Neutrophil (primary cell): ENCODE measurements at regions not wholly inside any gene's neighbourhood (a gene's known extent, or its start where the extent isn't known, plus 50 kb on each side); places are given as distances from the start of the nearest gene placed in this dataset.

Experiments
- H3K27ac ChIP-seq: fragments of 200-600 bp; sonication (generic); 2 replicates; pipeline ENCODE4 v1.5.1; 2016; ENCODE audit warnings: mild to moderate bottlenecking, moderate library complexity
- H3K27me3 ChIP-seq: fragments of 200-600 bp; sonication (generic); 2 replicates; pipeline ENCODE4 v1.6.0; 2016; ENCODE audit warnings: mild to moderate bottlenecking
- H3K36me3 ChIP-seq: fragments of 200-600 bp; sonication (generic); 2 replicates; pipeline ENCODE4 v1.5.1; 2017
- H3K4me1 ChIP-seq, 2 experiments: fragments of 200-600 bp in 1 of 2; sonication (generic) in 1 of 2; 1 replicate in 1 of 2; 2 replicates in 1 of 2; pipeline versions ENCODE4 v1.5.1 to v1.6.1; 2013 to 2016; ENCODE audit warnings: low read depth in 1 of 2, low read length in 1 of 2, mild to moderate bottlenecking in 1 of 2, moderate library complexity in 1 of 2; ENCODE audit not compliant: control insufficient read depth in 1 of 2, insufficient read depth in 1 of 2
- H3K4me3 ChIP-seq, 2 experiments: fragments of 200-600 bp in 1 of 2; sonication (generic) in 1 of 2; 1 replicate in 1 of 2; 2 replicates in 1 of 2; pipeline ENCODE4 v1.5.1; 2013 to 2016; ENCODE audit warnings: low read depth in 1 of 2, low read length in 1 of 2, mild to moderate bottlenecking in 1 of 2, moderate library complexity in 1 of 2
- H3K9me3 ChIP-seq: fragments of 200-600 bp; sonication (generic); 2 replicates; pipeline ENCODE4 v1.5.1; 2016
- TF ChIP-seq, protein P1 (sequence below): fragments of 200-600 bp; sonication (generic); IDR thresholded peaks from 2 replicates; pipeline ENCODE4 v1.5.1; 2016; ENCODE audit warnings: antibody characterized with exemption

DNA sequence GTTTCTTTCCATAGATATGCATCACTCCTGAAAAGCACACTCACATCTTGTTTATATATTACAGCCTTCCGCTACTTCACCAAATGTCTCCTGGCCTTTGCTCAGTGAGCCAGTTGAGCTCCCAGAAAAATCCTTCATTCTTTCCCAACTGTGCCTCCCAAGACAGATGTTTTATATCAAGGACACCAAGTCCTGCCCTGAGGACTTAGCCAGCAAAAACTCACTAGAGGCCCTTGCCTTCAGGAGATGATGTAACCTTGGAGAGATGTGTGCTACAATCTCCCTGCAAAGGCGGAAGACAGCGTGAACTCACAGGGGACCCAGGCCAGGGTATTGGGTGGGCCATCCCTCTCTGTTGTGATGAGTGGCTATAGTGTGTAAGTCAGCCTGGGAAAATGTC, 86.1 kb upstream of the CTAGE1 start:
- no peaks in the 10 kb centered on the region for H3K4me1 ChIP-seq
- TF ChIP-seq, protein P1, sequence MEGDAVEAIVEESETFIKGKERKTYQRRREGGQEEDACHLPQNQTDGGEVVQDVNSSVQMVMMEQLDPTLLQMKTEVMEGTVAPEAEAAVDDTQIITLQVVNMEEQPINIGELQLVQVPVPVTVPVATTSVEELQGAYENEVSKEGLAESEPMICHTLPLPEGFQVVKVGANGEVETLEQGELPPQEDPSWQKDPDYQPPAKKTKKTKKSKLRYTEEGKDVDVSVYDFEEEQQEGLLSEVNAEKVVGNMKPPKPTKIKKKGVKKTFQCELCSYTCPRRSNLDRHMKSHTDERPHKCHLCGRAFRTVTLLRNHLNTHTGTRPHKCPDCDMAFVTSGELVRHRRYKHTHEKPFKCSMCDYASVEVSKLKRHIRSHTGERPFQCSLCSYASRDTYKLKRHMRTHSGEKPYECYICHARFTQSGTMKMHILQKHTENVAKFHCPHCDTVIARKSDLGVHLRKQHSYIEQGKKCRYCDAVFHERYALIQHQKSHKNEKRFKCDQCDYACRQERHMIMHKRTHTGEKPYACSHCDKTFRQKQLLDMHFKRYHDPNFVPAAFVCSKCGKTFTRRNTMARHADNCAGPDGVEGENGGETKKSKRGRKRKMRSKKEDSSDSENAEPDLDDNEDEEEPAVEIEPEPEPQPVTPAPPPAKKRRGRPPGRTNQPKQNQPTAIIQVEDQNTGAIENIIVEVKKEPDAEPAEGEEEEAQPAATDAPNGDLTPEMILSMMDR = no peak
- H3K27me3 ChIP-seq = no peaks in the 10 kb centered on the region
- no peaks in the 10 kb centered on the region for H3K36me3 ChIP-seq
- H3K4me3 ChIP-seq = no peak overlapping the region
- H3K9me3 ChIP-seq = no peaks in the 10 kb centered on the region
- no peak overlapping the region for H3K27ac ChIP-seq

DNA sequence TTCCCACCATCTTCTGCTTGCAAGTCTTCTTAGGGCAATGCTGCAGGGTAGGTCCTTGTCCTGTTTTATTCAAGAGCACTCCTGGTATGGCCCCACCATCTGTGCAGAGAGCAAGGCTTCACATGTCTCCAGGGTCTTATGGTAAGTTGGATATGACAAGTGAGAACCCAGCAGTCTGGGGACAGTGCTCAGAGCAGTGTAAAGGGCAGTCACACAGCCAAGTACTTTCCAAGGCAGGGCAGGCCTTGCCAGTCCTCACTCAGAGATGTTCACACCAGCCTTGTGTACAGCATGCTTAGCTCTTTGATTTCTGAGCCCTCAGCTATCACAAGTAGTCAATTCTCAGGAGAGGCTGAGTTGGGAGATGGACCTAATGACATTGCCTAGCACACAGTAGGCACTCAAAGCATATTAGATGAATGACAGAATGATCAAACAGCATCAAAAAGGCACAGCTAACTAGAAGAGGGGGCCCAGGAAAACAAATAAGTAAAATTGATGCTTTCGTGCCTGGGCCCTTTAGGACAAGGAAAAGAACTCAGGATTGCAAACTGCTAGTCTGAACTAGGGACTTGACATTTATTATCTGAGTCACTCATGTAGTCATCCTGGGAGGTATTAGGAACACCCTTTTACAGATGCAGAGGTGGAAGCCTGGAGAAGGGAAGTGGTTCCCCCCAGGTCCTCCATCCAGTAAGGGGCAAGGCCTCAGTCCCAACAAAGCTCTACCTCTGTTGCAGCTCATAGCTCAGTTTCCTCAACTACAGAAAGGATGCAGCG, 86.7 kb upstream of the CTAGE1 start:
- TF ChIP-seq, protein P1 = no peak
- no peaks in the 10 kb centered on the region for H3K36me3 ChIP-seq
- no peaks in the 10 kb centered on the region for H3K4me1 ChIP-seq
- H3K27me3 ChIP-seq = no peaks in the 10 kb centered on the region
- H3K9me3 ChIP-seq = no peaks in the 10 kb centered on the region
- H3K4me3 ChIP-seq = no peak overlapping the region
- H3K27ac ChIP-seq = no peak overlapping the region

DNA sequence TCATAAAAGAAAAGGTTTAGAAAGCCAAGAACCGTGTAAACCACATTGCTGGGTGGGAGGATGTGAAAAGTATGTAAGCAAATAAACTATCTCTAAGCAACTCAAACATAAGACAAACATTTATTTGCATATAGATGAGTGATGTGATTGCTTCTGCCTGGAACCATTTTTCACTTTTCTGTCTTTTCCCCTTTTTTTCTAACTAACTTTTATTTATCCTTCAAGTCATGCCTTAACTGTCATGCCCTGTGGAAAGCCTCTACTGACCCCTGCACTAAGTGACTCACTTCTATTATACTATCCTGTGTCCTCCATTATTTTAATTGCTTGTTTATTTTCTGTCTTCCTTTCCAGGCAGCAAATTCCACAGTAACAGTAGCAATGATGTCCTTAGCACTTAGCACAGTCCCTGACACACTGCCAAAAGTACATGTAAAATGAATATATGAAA, 87.5 kb upstream of the CTAGE1 start:
- TF ChIP-seq, protein P1 = no peak
- Histone ChIP-seq H3K4me1 (no peaks in the 10 kb centered on the region), H3K9me3 (no peaks in the 10 kb centered on the region), H3K27ac (no peak overlapping the region), H3K4me3 (no peak overlapping the region), H3K36me3 (no peaks in the 10 kb centered on the region), H3K27me3 (no peaks in the 10 kb centered on the region)

DNA sequence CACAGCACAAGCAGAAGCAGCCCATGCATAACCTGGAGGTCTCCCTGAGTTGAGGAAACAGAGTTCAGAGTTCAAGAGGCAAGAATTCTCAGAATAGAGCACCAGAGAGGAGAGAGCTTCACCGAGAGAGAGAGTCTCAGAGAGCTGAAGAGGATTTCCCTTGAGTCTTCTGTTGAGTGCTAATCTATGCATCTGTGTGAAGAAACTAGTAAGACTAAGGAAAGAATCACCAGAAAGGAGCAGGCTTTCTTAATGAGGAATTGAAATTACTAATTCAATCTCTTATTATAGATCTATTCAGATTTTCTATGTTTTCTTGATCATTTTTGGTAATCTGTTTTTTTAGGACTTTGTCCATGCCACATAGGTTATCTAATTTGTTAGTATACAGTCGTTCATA, 89.3 kb upstream of the CTAGE1 start:
- Histone ChIP-seq H3K36me3 (no peaks in the 10 kb centered on the region), H3K9me3 (no peaks in the 10 kb centered on the region), H3K27ac (no peak overlapping the region), H3K4me1 (no peaks in the 10 kb centered on the region), H3K27me3 (no peaks in the 10 kb centered on the region), H3K4me3 (no peak overlapping the region)
- TF ChIP-seq, protein P1 = no peak

DNA sequence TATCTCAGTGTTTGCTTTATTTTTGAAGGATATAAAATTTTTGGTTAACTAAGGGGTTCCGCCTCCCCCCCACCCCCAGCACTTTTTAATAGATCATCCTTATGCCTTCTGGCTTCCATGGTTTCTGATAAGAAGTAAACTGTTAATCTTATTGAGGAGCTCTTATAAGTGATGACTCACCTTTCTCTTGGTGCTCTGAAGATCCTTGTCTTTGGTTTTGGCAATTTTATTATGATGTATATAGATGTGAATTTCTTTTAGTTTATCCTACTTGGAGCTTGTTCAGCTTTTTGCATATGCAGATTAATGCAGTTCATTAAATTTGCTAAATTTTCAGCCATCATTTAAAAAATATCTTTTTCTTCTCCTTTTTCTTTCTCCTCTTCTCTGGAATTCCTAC, 91.7 kb upstream of the CTAGE1 start:
- no peaks in the 10 kb centered on the region for H3K36me3 ChIP-seq
- no peaks in the 10 kb centered on the region for H3K4me1 ChIP-seq
- H3K27me3 ChIP-seq = no peaks in the 10 kb centered on the region
- H3K4me3 ChIP-seq = no peak overlapping the region
- no peak overlapping the region for H3K27ac ChIP-seq
- TF ChIP-seq, protein P1 = no peak
- no peaks in the 10 kb centered on the region for H3K9me3 ChIP-seq
